HG02678 (cell line): ENCODE measurements at regions not wholly inside any gene's neighbourhood (a gene's known extent, or its start where the extent isn't known, plus 50 kb on each side); places are given as distances from the start of the nearest gene placed in this dataset.
"Not testable (repeated sequence)": the region's sequence is repeated elsewhere in the genome, so short reads cannot be mapped to it uniquely, and the experiment has no call there.

Experiments used
- ATAC-seq: cut with Tn5 transposase; IDR thresholded peaks from one replicate; pipeline ENCODE4 v1.9.1; 2021; ENCODE audit warnings: mild to moderate bottlenecking, moderate library complexity; ENCODE audit not compliant: unreplicated experiment

DNA sequence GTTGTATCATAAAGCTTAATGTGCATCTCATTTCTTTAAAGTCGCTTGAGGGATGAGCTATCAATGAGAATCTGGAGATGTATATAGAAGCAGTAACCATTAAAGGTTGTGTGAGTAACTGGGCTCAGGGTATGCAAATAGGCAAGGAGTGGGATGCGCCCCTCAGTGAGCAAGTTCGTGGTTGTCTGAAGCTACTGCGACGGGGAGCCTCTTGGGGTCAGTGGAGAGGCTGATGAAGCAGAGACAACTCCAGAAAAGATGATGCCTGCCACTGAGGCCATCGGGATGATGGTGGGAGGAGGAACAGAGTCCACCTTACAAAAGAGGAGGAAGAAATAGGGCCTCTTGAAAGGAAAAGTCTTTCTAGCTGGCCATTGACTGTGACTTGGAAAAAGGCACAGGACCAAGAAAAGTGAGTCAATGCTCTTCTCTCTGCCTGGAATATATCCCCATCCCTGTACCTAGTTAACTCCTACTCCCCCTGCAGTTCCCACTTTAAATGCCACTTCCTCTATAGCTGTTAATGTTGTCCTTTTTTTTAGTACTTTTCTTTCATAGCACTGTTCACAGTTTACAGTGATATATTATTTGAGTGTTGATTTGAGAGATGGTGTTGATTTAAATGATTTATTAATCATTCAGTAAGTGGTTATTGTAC is 51.4 kb upstream of the LSM6 start:
- peak; percentile 73 for ATAC-seq

DNA sequence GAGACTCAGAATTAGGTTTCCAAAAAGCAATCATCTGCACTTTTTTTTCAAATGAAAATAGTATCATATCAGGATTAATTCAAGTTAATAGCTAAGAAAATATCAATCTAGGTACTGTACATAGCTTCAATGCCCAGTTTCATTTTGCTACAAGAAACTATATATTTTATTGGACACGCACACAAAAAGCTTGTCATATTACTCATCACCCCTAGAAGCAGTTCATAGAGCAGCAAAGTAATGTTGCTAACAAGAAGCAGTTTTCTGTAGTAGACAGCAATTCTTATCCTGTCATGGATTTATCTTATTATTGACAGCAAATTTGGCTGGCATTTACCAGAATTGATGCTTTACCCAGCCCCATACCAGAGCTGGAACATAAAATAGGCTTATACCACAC is 52.3 kb upstream of the LSM6 start:
- ATAC-seq, result no peak

DNA sequence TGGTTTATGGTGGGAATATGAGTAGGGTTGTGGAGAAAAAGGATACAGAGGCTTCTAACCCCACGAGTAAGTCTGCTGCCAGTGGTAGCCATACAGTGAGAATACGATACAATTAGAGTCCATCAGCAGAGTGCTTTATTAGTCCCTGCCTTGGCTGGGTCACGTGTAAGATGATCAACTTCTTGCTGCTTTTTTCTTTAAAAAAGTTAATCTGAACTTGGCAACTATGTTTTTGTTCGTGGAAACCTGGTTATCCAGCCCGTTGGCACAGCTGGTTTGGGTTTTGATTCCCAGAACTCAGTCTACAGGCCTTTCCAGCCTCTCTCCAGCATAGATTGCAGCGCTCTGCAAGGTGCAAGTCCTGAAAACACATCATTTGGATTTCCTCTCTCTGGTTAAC is 53.1 kb upstream of the LSM6 start:
- ATAC-seq, result no peak

DNA sequence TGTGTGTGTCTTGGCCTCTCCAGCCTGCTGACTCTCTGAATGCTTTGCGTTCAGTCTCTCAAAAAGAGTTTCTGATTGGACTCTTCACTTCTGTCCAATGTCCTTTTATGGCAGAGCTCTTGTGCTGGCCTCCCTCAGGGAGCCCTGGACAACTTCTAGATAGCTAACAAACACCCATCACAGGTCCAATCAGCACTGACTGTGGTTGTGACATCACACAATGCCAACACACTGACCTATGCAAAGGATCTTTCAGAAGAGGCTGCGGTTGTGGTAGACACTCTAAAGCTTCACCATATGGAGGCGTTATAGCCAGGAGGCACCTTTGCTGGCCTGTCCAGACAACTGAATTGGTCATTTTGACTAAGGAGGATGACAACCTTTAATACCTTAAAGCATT is 53.8 kb upstream of the LSM6 start:
- no peak for ATAC-seq

DNA sequence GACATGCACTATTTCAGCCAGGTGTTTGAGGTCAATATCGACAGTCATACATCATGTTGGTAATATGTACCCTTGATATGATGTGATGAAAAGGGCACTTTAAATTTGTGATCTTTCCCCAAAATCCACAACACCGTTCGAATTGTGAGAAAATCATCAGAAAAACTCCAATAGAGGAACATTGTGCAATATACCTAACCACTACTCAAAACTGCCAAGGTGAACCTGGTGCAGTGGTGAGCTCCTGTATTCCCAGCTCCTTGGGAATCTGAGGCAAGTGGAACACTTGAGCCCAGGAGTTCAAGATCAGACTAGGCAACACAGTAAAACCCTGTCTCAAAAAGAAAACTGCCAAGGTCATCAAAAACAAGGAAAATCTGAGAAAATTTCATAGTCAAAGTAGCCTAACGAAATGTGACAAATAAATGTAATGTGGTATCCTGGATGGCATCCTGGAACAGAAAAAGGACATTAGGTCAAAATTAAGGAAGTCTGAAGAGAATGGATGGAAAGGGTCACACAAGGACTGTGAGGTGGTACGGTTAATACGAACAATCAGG is 55.6 kb upstream of the LSM6 start:
- no peak for ATAC-seq

DNA sequence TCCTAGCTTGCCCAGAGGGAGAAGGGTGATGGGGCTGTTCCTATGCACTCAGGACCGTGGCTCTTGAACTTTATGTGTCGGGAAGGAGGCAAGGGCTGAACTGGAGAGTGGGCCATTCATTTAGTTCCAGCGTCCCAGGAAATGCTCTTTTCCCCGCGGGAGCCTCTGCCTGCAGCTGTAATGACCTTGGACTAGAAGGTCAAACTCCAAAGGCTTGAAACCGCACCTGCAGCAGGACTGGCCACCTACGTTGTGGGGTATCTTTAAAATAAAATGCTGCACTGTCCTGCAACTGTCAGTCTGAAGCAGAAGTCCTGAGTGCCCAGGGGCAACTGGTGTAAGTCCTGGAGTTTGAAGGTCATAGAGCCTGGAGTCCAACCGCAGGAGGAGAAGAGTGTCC is 61.5 kb upstream of the LSM6 start:
- no peak for ATAC-seq

DNA sequence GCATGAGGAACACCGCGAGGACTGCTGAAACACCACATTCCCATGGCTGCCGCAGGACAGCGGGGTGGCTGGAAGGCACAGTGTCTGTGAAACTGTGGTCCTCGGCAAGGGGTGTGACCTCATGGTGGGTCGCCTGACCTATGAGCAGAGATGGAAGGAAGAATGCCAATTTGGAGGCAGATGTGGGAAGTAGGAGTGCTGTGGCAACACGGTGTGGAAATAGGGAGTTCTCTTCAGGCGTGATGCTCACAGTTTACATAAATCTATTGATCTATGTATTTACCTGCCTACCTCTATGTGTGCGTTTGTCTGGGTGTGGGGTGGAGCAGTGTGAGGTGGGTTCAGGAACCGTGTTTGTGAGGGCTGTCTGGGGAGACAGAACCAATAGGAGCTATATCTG is 62.3 kb upstream of the LSM6 start:
- ATAC-seq, result no peak

DNA sequence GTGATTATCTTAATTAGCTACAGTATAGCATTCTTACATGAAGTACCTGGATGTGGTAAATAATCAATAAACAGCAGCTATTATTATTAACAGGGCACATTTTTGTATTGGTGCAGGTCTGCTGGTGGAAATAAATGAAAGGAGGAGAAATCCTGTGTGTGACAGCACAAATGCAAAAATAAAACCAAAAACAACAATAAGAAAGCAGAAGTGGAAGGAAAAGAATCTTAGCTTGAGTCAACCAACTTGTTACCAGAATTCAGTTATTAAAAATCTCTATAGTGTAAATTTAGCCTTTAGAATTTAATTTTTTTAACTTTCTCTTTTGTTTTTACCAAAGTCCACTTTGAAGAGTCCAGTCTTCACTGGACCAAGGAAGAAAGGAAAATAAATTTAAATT is 63.1 kb upstream of the LSM6 start:
- ATAC-seq, result peak; percentile 60

DNA sequence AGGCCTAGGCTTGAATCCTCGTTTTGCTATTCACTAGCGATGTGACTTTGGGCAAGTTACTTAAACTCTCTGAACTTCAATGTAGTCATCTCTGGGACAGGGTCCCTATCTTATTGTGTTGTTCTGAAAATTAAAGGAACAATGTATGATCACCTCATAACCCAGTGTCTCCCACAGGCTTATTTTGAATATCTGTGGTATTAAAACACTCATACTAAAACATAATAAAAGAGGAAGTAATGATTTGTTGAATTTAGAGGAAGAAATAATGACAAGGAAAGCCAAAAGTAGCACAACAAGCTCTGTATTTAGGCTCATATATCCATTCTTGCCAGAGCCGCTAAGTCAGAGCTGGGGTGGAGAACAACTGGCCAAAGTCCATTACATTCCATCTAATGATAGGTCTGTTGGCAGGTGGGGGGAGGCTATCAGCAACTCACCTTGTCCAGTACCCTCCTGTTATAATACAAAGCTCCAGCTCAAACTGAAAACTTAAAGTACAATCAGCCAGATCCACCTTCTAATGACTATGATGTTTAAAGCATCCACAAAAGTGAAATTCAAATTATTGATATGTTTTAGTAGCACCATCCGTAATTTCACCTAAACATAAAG is 64.5 kb upstream of the LSM6 start:
- ATAC-seq, result no peak

DNA sequence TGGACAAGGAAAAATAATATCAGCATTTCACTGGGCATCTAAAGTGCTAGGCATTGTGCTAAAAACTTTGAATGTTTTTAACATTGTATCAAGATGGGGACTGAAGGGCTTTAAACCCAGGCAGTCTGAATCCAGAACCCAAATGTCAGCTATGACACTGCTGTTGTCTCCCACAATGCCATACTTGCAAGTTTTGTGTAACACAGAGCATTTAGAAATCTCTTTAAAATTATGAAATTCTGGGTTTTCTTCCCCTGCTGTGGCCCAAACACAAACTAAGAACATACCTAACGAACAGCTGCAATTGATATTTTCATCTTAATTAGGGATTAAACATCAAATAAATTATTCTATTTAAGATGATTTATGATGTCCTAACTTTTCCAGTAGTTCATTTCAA is 66.8 kb upstream of the LSM6 start:
- ATAC-seq, result no peak

DNA sequence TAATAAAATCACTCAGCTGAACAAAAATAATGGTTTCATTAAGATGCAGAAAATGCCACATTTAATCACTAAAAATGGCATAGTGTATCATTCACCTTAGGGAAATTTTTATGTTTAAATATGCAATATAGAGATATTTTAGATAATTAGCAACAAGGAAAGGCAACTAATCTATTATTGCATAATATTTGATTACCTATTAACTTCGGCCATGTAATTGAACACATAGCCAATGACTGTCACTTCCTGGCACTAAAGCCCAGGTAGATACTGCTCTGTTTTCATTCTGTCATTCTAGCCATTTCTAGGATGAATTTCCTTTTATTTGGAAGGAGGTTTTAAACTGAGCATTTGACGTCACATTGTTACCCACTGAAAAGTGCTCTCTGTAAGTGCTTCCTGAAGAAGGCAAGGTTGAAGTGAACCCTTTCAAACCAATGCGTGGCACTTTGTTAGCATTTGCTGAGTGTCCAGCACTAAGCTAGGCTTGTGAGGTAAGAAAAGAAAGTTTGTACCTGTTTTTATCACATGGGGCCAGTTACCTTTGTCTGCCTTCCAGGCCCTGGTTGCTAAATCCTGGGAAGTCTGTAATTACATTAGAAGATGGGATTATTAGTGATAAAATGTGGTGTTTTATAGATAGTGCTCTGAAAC is 67.8 kb upstream of the LSM6 start:
- ATAC-seq, result no peak

DNA sequence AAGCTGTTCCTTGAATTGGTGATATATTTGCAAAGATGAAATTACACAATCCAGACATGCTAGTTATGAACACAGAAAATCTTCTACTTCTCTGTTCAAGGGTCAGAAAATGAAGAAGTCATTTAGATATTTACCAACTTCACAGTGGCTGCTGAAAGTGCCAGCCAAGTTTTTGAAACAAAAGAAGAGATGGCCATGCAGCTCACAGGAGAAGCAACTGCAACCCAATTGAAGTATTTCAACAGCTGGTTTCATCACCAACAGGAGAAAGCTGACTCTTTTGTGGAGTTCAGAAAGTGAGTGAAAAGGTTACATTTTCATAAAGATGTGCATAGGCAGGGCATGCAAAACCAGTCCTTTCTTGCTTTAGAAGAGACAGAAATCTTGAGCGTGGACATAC is 70.1 kb upstream of the LSM6 start:
- peak; percentile 56 for ATAC-seq

DNA sequence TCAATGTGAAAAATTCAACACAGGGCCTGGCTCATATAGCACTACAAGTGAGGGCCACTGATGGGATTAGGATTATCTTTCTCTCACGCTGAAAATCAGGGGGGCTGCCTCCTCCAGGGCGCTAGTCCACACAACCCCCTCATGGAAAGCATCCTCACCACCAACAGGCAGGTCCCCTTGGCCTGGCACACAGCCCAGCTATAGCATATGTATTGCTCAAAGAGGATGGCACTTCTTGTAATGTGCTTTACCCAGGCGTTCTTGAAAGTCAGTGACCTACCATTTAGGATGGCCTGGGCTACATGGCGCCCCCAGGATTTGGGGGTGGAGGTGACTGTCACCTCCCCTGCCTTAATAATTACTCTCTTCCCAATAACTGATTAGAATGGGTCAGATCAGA is 71.0 kb upstream of the LSM6 start:
- no peak for ATAC-seq

DNA sequence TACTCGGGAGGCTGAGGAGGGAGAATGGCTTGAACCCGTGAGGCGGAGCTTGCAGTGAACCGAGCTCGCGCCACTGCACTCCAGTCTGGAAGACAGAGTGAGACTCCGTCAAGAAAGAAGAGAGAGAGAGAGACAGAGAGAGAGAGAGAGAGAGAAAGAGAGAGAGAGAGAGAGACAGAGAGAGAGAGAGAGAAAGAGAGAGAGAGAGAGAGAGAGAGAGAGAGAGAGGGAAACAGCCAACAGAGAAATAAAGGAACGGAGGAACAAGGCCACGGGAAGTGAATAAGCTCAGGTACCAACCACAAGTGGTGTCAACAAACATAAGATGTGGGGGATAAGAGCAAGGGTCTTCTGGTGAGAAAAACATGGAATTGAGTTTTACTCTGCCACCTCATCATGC is 71.5 kb upstream of the LSM6 start:
- ATAC-seq, result not testable (repeated sequence)

DNA sequence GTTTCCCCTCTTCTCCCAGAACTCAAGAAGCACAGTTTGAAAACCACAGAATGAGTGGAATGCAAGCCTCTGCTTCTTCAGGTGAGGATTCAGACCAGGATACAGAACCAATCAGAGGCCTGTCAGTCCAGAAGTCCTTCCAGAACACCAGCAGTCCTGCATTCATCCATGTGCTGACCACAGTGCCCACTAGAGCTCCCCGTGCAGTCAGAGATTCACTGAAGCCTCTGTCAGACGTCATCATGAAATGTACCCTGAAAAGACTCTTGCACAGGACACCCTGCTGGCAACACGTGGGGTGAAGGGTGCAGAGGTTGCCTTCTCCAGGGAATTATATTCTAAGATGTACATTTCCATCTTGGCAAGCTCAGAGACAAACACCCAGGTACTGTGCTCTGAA is 75.9 kb upstream of the LSM6 start:
- ATAC-seq, result no peak

DNA sequence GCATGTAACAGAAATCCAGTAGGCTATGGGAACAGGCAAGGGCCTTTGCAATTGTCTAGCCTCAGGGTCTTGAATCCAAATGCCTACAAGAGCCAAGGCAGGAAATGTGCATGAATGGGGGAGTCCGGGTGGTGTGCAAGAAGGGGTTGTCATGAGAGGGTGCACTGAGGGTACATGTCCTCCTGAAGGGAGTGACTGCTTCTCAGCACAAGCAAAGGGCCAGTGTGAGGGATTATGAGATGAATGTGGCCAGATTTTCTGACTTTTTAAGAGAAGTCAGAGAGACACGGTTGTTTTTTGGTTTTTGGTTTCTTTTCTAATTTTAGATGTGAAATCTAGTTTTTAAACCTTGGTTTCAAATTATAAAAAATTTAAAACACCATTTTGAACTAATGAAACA is 76.5 kb upstream of the LSM6 start:
- ATAC-seq, result peak; percentile 67

DNA sequence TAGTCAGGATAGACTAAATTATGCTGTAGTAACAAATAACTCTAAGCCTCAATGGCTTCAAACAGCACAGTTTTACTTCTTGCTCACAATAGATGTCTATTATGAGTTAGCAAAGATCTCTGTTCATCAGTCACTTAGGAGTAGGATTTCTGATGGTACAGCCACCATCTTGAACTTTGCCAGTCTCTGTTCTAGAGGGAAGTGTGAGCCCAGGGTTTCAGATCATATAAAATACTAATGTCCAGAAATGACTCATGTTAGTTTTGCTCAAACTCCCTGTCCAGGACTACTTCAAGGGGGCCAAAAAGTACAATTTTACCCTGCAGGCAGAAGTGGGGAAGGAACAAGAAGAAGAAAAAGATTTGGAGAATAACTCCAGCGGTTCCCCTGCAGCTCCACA is 77.1 kb upstream of the LSM6 start:
- peak; percentile 68 for ATAC-seq

DNA sequence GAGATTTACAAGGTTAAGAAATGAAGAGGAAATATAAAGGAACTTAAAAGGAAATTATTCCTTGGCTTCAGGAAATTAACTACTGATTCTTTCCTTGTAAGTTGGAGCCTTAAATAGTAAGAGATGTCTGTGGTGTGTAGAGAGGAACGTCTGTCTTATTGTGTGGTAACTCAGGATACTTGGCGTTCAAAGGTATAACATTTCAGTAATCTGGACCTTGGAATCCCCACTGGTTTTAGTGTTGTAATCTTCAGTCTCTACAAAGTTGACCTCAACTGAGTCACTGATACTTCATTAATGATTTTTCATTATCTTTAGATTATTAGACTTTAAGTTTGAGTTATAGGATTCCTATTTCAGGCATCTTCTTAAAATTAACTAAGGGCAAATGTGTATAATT is 79.1 kb upstream of the LSM6 start:
- ATAC-seq, result no peak

DNA sequence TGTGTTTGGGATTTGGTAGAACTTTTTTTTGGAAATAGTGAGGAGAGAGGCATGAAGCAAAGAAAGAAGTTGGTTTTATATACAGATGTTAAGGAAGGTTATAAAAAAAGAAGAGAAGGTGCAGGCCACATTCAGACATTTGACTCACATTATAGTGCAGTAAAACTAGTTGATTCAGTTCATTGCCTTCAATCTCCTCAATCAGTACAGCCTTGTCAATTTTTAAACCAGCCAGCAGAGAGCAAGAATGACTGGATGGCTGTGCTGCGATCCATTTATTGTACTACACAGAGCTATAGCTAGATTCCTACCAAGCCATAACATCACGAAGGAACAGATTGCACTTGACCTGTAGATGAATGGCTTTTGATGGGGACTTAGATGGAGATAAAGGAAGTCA is 79.7 kb upstream of the LSM6 start:
- no peak for ATAC-seq

DNA sequence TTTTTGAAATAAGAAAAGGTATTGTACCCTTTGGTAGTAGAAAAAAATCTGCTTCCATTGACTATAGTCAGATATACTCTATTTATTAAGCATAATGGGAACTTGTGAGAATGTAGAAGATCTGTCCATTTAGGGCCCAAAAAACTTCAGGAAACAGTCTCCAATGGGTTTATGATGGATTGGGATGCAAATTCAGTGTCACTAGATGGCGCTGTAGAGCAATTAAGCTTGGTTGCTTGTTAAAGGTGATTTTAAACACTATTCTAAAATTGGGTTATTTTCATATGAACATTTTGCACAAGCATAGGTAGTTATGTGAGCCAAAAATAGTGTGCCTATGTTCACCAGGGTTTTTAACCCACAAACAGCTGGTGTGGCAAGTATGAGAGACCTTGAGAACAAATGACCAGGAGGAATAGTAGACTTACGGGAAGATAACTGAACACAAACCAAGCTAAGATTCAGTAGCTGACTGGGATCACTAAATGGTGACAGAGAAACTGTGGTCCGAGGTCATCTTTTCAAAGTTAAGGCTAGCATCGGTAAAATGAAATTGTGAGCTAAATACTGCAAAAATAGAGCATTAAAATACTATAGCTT is 80.3 kb upstream of the LSM6 start:
- no peak for ATAC-seq

DNA sequence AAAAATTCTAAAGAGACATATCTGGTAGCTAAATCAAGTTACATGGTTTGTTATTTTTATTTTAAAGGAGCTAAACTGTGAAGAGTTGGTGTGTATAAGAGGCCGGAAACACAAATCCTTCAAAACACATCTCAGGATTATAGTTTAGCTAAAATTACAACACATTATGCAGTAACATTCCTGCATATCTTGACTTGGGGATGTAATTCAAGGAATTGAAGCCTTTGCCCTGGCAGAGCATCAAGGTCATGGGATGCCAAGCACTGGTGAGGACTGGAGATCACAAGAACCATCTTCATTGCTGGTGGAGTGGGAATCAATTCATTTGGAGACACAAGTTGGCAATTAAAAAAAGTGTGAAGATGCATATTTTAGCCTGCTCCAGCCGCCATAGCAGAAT is 86.8 kb upstream of the LSM6 start:
- no peak for ATAC-seq

DNA sequence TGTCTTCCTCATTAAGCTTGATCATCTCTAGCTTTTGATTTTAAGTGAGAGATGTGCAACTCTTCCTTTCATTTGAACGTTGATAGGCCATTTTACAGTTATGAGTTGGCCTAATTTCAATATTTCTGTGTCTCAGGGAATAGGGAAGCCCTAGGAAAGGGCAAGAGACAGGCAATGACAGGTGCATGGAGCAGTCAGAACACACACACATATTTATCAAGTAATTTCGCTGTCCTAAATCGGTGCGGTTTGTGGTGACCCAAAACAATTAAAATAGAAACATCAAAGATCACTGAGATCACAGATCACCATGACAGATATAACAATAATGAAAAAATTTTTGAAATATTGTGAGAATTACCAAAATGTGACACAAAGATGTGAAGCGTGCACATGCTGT is 87.7 kb upstream of the LSM6 start:
- no peak for ATAC-seq
